ENCODE measurements at regions not wholly inside any gene's neighbourhood (a gene's known extent, or its start where the extent isn't known, plus 50 kb on each side); places are given as distances from the start of the nearest gene placed in this dataset.

DNA sequence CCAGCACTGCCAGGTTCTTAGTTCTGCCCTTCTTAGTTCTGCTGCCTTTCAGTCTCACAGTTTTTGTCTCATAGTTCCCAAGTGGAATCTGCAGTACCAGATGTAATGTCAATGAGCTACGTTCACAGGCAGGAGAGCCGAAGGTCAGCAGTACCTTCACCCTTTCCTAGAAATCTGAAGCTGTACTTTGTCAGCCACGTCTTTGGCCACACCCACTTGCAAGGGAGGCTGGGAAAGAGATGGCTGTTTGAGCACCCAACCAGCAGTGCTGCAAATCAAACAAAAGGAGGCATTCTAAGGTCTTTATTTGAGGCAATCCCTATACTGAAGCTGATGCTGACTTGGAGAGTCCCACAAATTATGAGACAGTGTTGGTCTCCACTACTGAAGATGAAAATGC lies 199.1 kb upstream of the NPY2R start:
- TF ChIP-seq, protein P1, sequence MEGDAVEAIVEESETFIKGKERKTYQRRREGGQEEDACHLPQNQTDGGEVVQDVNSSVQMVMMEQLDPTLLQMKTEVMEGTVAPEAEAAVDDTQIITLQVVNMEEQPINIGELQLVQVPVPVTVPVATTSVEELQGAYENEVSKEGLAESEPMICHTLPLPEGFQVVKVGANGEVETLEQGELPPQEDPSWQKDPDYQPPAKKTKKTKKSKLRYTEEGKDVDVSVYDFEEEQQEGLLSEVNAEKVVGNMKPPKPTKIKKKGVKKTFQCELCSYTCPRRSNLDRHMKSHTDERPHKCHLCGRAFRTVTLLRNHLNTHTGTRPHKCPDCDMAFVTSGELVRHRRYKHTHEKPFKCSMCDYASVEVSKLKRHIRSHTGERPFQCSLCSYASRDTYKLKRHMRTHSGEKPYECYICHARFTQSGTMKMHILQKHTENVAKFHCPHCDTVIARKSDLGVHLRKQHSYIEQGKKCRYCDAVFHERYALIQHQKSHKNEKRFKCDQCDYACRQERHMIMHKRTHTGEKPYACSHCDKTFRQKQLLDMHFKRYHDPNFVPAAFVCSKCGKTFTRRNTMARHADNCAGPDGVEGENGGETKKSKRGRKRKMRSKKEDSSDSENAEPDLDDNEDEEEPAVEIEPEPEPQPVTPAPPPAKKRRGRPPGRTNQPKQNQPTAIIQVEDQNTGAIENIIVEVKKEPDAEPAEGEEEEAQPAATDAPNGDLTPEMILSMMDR (IDR thresholded peaks at IDR 0.05; ENCODE audit: insufficient read depth, missing control alignments): no peak
- DNase-seq (ENCODE audit: insufficient read length, low spot score) (no peak), FAIRE-seq (no peak)

- DNase-seq (ENCODE audit: insufficient read length, low spot score): no peak
- TF ChIP-seq, protein P1 (IDR thresholded peaks at IDR 0.05; ENCODE audit: insufficient read depth, missing control alignments): no peak
- FAIRE-seq: no peak
Measured at GRCh38 chr4:155010376-155010775, 198.1 kb upstream of the NPY2R start.

DNA sequence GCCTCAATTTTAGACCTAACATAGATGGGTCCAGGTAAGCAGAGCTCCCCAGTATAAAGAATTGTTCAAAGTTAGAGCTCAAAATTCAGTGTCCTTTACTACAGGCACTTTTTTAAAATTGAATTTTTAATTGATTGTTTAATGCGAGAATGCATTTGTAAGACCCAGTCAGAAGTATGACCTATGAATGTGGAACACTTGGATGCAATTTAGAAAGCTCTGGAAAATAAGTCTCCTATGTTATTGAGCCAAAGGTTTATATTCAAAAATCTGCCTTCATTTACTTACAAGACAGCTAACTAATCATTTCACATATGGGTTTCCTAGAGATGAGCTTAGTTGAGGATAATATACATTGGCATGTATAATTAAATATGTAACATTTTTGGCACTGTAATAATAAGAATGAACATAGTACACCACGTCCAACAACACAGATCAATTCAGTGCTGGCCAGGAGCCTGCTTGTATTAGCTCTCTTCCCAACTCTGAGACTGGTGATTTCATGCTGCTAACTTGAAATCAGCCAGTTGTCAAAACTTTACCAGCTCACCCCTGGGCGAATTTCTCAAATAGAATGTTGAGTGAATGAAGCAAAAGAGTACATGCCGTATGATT lies 197.2 kb upstream of the NPY2R start:
- no peak for DNase-seq (ENCODE audit: insufficient read length, low spot score)
- TF ChIP-seq, protein P1 (IDR thresholded peaks at IDR 0.05; ENCODE audit: insufficient read depth, missing control alignments): no peak
- no peak for FAIRE-seq

DNA sequence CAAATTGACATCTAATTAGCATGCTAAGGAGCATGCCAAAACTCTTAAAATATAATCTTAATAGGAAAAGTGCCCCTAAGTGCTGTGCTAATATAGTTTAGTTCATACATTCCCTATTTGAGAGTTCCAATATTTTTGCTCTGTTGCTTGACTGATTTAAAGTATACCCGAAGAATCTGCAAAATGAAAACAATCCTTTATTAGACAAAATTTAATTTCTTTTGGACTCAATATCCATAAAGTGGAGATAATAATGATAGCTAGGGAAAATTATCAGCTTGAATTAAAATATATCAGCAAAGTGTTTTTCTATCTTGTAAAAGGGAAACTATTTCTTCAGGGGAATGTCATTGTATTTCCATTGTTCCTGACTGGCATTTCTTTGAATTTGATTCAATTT lies 196.0 kb upstream of the NPY2R start:
- FAIRE-seq (no peak), DNase-seq (ENCODE audit: insufficient read length, low spot score) (no peak)
- TF ChIP-seq, protein P1 (IDR thresholded peaks at IDR 0.05; ENCODE audit: insufficient read depth, missing control alignments): no peak

GRCh38 chr4:155017426-155017825 lies 191.0 kb upstream of the NPY2R start:
- DNase-seq (ENCODE audit: insufficient read length, low spot score) (no peak), FAIRE-seq (no peak)
- TF ChIP-seq, protein P1 (IDR thresholded peaks at IDR 0.05; ENCODE audit: insufficient read depth, missing control alignments): no peak

GRCh38 chr4:155025762-155026457 lies 182.5 kb upstream of the NPY2R start:
- DNase-seq (ENCODE audit: insufficient read length, low spot score) (no peak), FAIRE-seq (no peak)
- TF ChIP-seq, protein P1 (IDR thresholded peaks at IDR 0.05; ENCODE audit: insufficient read depth, missing control alignments): peak; percentile 40

DNA sequence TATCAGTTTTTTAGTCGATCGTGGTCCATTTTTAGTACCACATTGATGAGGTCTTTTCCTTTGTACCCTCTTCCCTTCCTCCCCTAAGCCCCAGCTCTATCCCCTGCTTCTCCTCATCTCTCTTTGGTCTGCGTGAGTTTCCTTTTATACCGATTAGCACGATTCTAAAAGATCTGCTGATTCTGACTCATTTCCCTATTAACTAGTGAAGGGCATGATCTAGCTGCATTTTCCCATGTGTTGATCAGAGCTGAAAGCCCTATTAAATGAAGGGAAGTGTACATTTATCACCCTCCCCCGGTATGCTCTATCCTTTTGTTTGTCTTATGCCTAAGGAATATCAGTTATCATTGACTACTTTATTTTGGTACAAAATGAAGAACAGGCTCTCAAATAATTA lies 181.7 kb upstream of the NPY2R start:
- FAIRE-seq: no peak
- DNase-seq (ENCODE audit: insufficient read length, low spot score): no peak
- TF ChIP-seq, protein P1 (IDR thresholded peaks at IDR 0.05; ENCODE audit: insufficient read depth, missing control alignments): no peak
